ENCODE measurements at regions not wholly inside any gene's neighbourhood (a gene's known extent, or its start where the extent isn't known, plus 50 kb on each side); places are given as distances from the start of the nearest gene placed in this dataset.
"Not testable (repeated sequence)": the region's sequence is repeated elsewhere in the genome, so short reads cannot be mapped to it uniquely, and the experiment has no call there.

- DNase-seq (ENCODE audit: low spot score in 2 of 2): no peak
- intact Hi-C loops (cut with DNase I; ENCODE audit: low total_unique reads): no loop called here
- 59 to 64% methylated on average over 3 of the region's 3 CpGs for WGBS, 2 donors
- no peak for TF ChIP-seq POLR2A (IDR thresholded peaks at IDR 0.05)
- TF ChIP-seq, protein P1, sequence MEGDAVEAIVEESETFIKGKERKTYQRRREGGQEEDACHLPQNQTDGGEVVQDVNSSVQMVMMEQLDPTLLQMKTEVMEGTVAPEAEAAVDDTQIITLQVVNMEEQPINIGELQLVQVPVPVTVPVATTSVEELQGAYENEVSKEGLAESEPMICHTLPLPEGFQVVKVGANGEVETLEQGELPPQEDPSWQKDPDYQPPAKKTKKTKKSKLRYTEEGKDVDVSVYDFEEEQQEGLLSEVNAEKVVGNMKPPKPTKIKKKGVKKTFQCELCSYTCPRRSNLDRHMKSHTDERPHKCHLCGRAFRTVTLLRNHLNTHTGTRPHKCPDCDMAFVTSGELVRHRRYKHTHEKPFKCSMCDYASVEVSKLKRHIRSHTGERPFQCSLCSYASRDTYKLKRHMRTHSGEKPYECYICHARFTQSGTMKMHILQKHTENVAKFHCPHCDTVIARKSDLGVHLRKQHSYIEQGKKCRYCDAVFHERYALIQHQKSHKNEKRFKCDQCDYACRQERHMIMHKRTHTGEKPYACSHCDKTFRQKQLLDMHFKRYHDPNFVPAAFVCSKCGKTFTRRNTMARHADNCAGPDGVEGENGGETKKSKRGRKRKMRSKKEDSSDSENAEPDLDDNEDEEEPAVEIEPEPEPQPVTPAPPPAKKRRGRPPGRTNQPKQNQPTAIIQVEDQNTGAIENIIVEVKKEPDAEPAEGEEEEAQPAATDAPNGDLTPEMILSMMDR (IDR thresholded peaks at IDR 0.05): no peak
- H3K4me3 ChIP-seq (ENCODE audit: low read depth, poor library complexity, severe bottlenecking): no peak overlapping the region
These were observed 109.9 kb upstream of the FAM47C start for GRCh38 chrX:36898301-36898700.

DNA sequence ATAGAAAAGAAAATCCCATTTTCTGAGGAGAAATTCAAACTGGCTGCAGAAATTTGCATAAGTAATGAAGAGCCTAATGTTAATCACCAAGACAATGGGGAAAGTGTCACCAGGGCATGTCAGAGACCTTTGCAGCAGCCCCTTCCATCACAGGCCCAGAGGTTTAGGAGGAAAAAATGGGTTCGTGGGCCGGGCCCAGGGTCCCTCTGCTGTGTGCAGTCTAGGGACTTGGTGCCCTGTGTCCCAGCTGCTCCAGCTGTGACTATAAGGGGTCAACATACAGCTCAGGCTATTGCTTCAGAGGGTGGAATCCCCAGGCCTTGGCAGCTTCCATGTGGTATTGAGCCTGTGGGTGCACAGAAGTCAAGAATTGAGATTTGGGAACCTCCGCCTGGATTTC, 103.6 kb upstream of the FAM47C start:
- H3K4me3 ChIP-seq (ENCODE audit: low read depth, poor library complexity, severe bottlenecking); intact Hi-C loops (cut with DNase I; ENCODE audit: low total_unique reads); DNase-seq (ENCODE audit: low spot score in 2 of 2): not testable (repeated sequence)
- 74 to 94% methylated on average over 3 of the region's 3 CpGs for WGBS, 2 donors

GRCh38 chrX:36908801-36909675, 99.1 kb upstream of the FAM47C start:
- no peak overlapping the region for H3K4me3 ChIP-seq (ENCODE audit: low read depth, poor library complexity, severe bottlenecking)
- intact Hi-C loops (cut with DNase I; ENCODE audit: low total_unique reads): loop anchor here (5.0 kb wide), 1 partner anchor 1727 kb away; no protein-coding TSS in a partner anchor
- TF ChIP-seq, protein P1 (IDR thresholded peaks at IDR 0.05): no peak
- TF ChIP-seq POLR2A (IDR thresholded peaks at IDR 0.05): no peak
- WGBS, 2 donors: 55 to 59% methylated on average over 6 of the region's 6 CpGs
- no peak for DNase-seq (ENCODE audit: low spot score in 2 of 2)

GRCh38 chrX:36909676-36910030, 98.5 kb upstream of the FAM47C start:
- TF ChIP-seq, protein P1 (IDR thresholded peaks at IDR 0.05): no peak
- no peak for TF ChIP-seq POLR2A (IDR thresholded peaks at IDR 0.05)
- no peak overlapping the region for H3K4me3 ChIP-seq (ENCODE audit: low read depth, poor library complexity, severe bottlenecking)
- DNase-seq (ENCODE audit: low spot score in 2 of 2): no peak
- WGBS, 2 donors: 18 to 47% methylated on average over 4 of the region's 4 CpGs
- intact Hi-C loops (cut with DNase I; ENCODE audit: low total_unique reads): loop anchor here (5.0 kb wide), 1 partner anchor 1727 kb away; no protein-coding TSS in a partner anchor

DNA sequence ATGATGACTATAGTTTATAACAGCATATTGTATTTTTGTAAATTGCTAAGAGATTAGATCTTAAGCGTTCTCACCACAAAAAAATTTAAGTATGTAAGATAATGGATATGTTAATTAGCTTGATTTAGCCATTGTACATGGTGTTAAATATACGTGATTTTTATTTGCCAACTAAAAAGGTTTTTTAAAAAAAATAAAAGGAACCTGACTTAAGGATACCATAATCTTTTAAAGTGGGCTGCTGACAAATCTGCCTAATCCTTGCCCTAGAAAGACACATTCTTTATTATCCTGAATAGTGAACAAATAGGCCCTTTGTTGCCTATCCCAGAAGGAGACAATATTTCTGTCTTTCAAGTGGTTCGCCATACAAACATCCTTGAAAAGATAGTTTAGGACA, 94.6 kb upstream of the FAM47C start:
- no peak for DNase-seq (ENCODE audit: low spot score in 2 of 2)
- H3K4me3 ChIP-seq (ENCODE audit: low read depth, poor library complexity, severe bottlenecking): no peak overlapping the region
- WGBS, 2 donors: 65 to 76% methylated on average over 3 of the region's 3 CpGs
- TF ChIP-seq, protein P1 (IDR thresholded peaks at IDR 0.05): no peak
- TF ChIP-seq POLR2A (IDR thresholded peaks at IDR 0.05): no peak
- intact Hi-C loops (cut with DNase I; ENCODE audit: low total_unique reads): no loop called here

GRCh38 chrX:36916941-36917340, 91.2 kb upstream of the FAM47C start:
- no peak overlapping the region for H3K4me3 ChIP-seq (ENCODE audit: low read depth, poor library complexity, severe bottlenecking)
- intact Hi-C loops (cut with DNase I; ENCODE audit: low total_unique reads): no loop called here
- no peak for DNase-seq (ENCODE audit: low spot score in 2 of 2)
- no peak for TF ChIP-seq POLR2A (IDR thresholded peaks at IDR 0.05)
- TF ChIP-seq, protein P1 (IDR thresholded peaks at IDR 0.05): no peak
- WGBS, 2 donors: 71 to 73% methylated on average over 2 of the region's 2 CpGs

Measured in lower leg skin (tissue), 4 donors.